AG10803 (cell line): ENCODE measurements at regions not wholly inside any gene's neighbourhood (a gene's known extent, or its start where the extent isn't known, plus 50 kb on each side); places are given as distances from the start of the nearest gene placed in this dataset.
A peak's percentile ranks its signal among the peaks of the same experiment; 100 is the strongest.

ENCODE experiments used
- DNase-seq: peaks from one replicate; pipeline ENCODE4 v3.0.0; 2010; ENCODE audit warnings: low read depth
- H3K4me3 ChIP-seq: 2 replicates; pipeline ENCODE4 v1.5.1; 2011; ENCODE audit warnings: mild to moderate bottlenecking, low read length, control low read depth
- CTCF ChIP-seq: conservative IDR thresholded peaks from 2 replicates; pipeline ENCODE4 v1.5.1; 2011; ENCODE audit warnings: mild to moderate bottlenecking, low read length, control low read depth, inconsistent platforms

- DNase-seq: no peak
- H3K4me3 ChIP-seq: no peak overlapping the region
- no peak for TF ChIP-seq CTCF
Measured at GRCh38 chr11:41519696-41520095, 60.2 kb upstream of the LRRC4C start.

- peak; percentile 58 for DNase-seq
- no peak for TF ChIP-seq CTCF
- H3K4me3 ChIP-seq: no peak overlapping the region
Measured at GRCh38 chr11:41522391-41522790, 62.9 kb upstream of the LRRC4C start.

GRCh38 chr11:41522899-41523672 lies 63.6 kb upstream of the LRRC4C start:
- peak; percentile 9 for DNase-seq
- no peak for TF ChIP-seq CTCF
- no peak overlapping the region for H3K4me3 ChIP-seq

- DNase-seq: no peak
- no peak overlapping the region for H3K4me3 ChIP-seq
- TF ChIP-seq CTCF: no peak
Measured at GRCh38 chr11:41527530-41527929, 68.1 kb upstream of the LRRC4C start.

GRCh38 chr11:41532413-41532812 lies 73.0 kb upstream of the LRRC4C start:
- no peak for TF ChIP-seq CTCF
- no peak overlapping the region for H3K4me3 ChIP-seq
- DNase-seq: no peak

- DNase-seq: no peak
- TF ChIP-seq CTCF: no peak
- H3K4me3 ChIP-seq: no peak overlapping the region
Measured at GRCh38 chr11:41533761-41534160, 74.3 kb upstream of the LRRC4C start.

- no peak for TF ChIP-seq CTCF
- no peak overlapping the region for H3K4me3 ChIP-seq
- DNase-seq: no peak
Measured at GRCh38 chr11:41534391-41534790, 74.9 kb upstream of the LRRC4C start.
